ENCODE measurements at regions not wholly inside any gene's neighbourhood (a gene's known extent, or its start where the extent isn't known, plus 50 kb on each side); places are given as distances from the start of the nearest gene placed in this dataset.

DNA sequence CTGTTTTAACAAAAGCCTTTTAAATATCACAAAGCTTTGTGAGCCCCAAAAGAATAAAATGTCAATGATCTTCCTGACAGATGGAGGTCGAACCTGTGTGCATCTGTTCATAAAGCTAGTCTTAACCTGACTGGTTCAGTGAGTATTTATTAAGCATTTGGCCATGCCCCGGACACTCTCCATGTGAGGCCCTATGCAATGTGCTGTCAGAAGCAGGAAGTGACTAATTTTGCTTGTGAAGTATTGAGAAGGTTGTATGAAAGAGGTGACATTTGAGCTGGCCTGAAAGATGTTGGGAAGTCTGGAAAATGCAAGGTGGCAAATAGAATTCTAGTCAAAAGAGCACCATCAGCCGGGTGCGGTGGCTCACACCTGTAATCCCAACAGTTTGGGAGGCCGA is 171.4 kb downstream of the MSL3 start:
- H3K4me2 ChIP-seq (ENCODE audit: low read depth, low read length, poor library complexity, severe bottlenecking), result no peak overlapping the region
- H3K9ac ChIP-seq (ENCODE audit: low read length), result no peak overlapping the region
- no peaks in the 10 kb centered on the region for H3K79me2 ChIP-seq (ENCODE audit: low read length)
- no peak overlapping the region for H3K27ac ChIP-seq (ENCODE audit: low read length)
- H2AFZ ChIP-seq (ENCODE audit: low read length), result no peak overlapping the region
- no peaks in the 10 kb centered on the region for H3K4me1 ChIP-seq (ENCODE audit: low read length)
- no peaks in the 10 kb centered on the region for H3K9me2 ChIP-seq (replicated peaks; ENCODE audit: insufficient read depth, low read length)
- H4K20me1 ChIP-seq (ENCODE audit: insufficient read depth, low read depth, low read length), result no peaks in the 10 kb centered on the region
- DNase-seq, result no peak
- no peaks in the 10 kb centered on the region for H3K9me3 ChIP-seq (ENCODE audit: low read length)
- H3K4me3 ChIP-seq (ENCODE audit: low read length), result no peak overlapping the region
- H3K36me3 ChIP-seq (ENCODE audit: insufficient read depth, low read length), result no peaks in the 10 kb centered on the region
- no peaks in the 10 kb centered on the region for H3K27me3 ChIP-seq (ENCODE audit: low read length)

DNA sequence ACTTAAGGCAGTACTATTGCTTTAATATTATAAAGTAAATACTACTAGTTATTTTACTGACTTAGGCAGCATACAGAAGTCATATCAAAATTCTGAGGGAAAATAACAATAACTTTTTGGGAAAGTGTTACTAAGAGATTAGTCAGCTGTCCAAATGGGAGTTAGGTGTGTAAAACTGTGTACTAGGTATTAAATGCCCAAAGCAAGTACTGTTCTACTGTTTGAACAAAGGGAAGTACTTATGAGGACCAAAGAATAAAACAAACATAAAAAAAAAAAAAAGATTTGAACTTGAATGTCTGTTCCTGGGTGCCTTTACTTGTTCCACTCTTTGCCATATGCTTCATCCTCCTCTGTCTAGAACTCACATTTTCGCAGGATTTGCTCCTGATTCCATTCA is 174.4 kb downstream of the MSL3 start:
- Histone ChIP-seq H3K4me1 (ENCODE audit: low read length) (no peaks in the 10 kb centered on the region), H3K9ac (ENCODE audit: low read length) (no peak overlapping the region), H3K36me3 (ENCODE audit: insufficient read depth, low read length) (no peaks in the 10 kb centered on the region), H3K27me3 (ENCODE audit: low read length) (no peaks in the 10 kb centered on the region), H3K9me2 (replicated peaks; ENCODE audit: insufficient read depth, low read length) (no peaks in the 10 kb centered on the region), H3K4me3 (ENCODE audit: low read length) (no peak overlapping the region), H2AFZ (ENCODE audit: low read length) (no peak overlapping the region), H4K20me1 (ENCODE audit: insufficient read depth, low read depth, low read length) (no peaks in the 10 kb centered on the region), H3K4me2 (ENCODE audit: low read depth, low read length, poor library complexity, severe bottlenecking) (no peak overlapping the region), H3K9me3 (ENCODE audit: low read length) (no peaks in the 10 kb centered on the region), H3K79me2 (ENCODE audit: low read length) (no peaks in the 10 kb centered on the region), H3K27ac (ENCODE audit: low read length) (no peak overlapping the region)
- DNase-seq, result no peak

DNA sequence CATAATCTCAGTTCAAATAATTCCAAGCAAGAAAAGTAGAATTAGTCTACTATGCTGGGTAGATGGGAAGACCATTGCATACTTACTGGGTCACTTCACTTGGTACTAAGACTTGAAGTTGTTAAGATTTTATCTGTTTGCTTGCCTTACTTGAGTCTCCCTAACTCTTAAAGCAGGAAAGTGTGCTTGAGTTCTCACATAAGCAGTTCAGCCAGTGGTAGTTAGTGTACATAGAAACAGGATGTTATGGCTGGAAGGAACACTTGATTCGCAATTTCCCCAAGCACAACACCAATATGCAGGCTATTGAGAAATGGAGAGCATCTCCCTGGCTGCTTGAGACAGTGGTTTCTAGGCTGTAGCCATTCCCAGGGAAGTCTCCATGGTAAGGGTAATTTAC is 176.1 kb downstream of the MSL3 start:
- no peaks in the 10 kb centered on the region for H3K9me2 ChIP-seq (replicated peaks; ENCODE audit: insufficient read depth, low read length)
- H3K27ac ChIP-seq (ENCODE audit: low read length), result no peak overlapping the region
- no peaks in the 10 kb centered on the region for H3K27me3 ChIP-seq (ENCODE audit: low read length)
- no peak overlapping the region for H3K4me2 ChIP-seq (ENCODE audit: low read depth, low read length, poor library complexity, severe bottlenecking)
- H4K20me1 ChIP-seq (ENCODE audit: insufficient read depth, low read depth, low read length), result no peaks in the 10 kb centered on the region
- no peaks in the 10 kb centered on the region for H3K36me3 ChIP-seq (ENCODE audit: insufficient read depth, low read length)
- DNase-seq, result no peak
- H3K79me2 ChIP-seq (ENCODE audit: low read length), result no peaks in the 10 kb centered on the region
- no peak overlapping the region for H3K9ac ChIP-seq (ENCODE audit: low read length)
- H3K9me3 ChIP-seq (ENCODE audit: low read length), result no peaks in the 10 kb centered on the region
- H3K4me1 ChIP-seq (ENCODE audit: low read length), result no peaks in the 10 kb centered on the region
- H3K4me3 ChIP-seq (ENCODE audit: low read length), result no peak overlapping the region
- no peak overlapping the region for H2AFZ ChIP-seq (ENCODE audit: low read length)

DNA sequence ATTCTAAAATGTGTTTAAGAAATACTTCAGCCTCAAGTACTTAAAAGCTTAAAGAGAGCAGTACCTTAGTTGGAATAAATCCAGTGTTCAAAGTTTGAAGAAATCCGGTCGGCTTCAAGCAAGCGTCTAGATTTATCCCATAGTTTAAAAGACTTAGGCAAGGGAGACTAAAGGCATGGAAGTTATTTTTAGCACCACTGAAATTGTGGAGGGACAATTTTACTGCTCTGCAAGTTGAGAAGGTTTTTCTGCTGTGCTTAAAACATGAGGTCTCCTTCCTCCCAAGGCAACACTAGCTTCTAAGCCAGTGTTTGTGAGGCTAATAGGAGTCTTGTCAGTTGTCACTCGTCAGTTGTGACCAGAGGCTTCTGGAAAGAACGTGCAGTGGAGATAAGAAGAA is 183.5 kb downstream of the MSL3 start:
- no peaks in the 10 kb centered on the region for H4K20me1 ChIP-seq (ENCODE audit: insufficient read depth, low read depth, low read length)
- no peak overlapping the region for H3K27ac ChIP-seq (ENCODE audit: low read length)
- H3K4me2 ChIP-seq (ENCODE audit: low read depth, low read length, poor library complexity, severe bottlenecking), result no peak overlapping the region
- no peaks in the 10 kb centered on the region for H3K79me2 ChIP-seq (ENCODE audit: low read length)
- H3K27me3 ChIP-seq (ENCODE audit: low read length), result no peaks in the 10 kb centered on the region
- H3K9me2 ChIP-seq (replicated peaks; ENCODE audit: insufficient read depth, low read length), result no peaks in the 10 kb centered on the region
- H3K4me3 ChIP-seq (ENCODE audit: low read length), result no peak overlapping the region
- DNase-seq, result no peak
- H3K4me1 ChIP-seq (ENCODE audit: low read length), result no peaks in the 10 kb centered on the region
- no peak overlapping the region for H3K9ac ChIP-seq (ENCODE audit: low read length)
- H2AFZ ChIP-seq (ENCODE audit: low read length), result no peak overlapping the region
- H3K9me3 ChIP-seq (ENCODE audit: low read length), result no peaks in the 10 kb centered on the region
- H3K36me3 ChIP-seq (ENCODE audit: insufficient read depth, low read length), result no peaks in the 10 kb centered on the region

DNA sequence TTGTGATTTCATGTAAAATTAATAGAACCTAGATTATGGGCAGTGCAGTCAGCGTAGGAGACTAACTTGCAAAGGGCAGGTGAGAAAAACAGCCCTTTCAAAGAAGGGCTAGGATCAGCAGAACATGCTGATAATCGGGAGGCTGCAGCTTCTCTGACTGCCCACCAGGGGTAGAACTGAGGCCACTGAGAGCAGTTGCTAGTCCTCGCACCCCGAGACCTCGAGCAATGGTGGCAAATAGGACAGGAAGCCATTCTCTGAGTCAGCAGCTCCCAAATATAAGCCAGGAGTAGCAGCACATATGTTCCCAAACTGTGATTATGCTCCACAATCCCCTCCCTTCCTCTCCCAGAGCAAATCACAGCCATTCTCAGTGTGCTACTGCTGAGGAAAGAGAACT is 186.5 kb downstream of the MSL3 start:
- Histone ChIP-seq H3K9me3 (ENCODE audit: low read length) (no peaks in the 10 kb centered on the region), H3K27me3 (ENCODE audit: low read length) (no peaks in the 10 kb centered on the region), H3K4me1 (ENCODE audit: low read length) (no peaks in the 10 kb centered on the region), H3K9ac (ENCODE audit: low read length) (no peak overlapping the region), H2AFZ (ENCODE audit: low read length) (no peak overlapping the region), H3K4me3 (ENCODE audit: low read length) (no peak overlapping the region), H3K36me3 (ENCODE audit: insufficient read depth, low read length) (no peaks in the 10 kb centered on the region), H3K27ac (ENCODE audit: low read length) (no peak overlapping the region), H3K4me2 (ENCODE audit: low read depth, low read length, poor library complexity, severe bottlenecking) (no peak overlapping the region), H3K79me2 (ENCODE audit: low read length) (no peaks in the 10 kb centered on the region), H3K9me2 (replicated peaks; ENCODE audit: insufficient read depth, low read length) (no peaks in the 10 kb centered on the region), H4K20me1 (ENCODE audit: insufficient read depth, low read depth, low read length) (no peaks in the 10 kb centered on the region)
- peak; percentile 71 for DNase-seq

DNA sequence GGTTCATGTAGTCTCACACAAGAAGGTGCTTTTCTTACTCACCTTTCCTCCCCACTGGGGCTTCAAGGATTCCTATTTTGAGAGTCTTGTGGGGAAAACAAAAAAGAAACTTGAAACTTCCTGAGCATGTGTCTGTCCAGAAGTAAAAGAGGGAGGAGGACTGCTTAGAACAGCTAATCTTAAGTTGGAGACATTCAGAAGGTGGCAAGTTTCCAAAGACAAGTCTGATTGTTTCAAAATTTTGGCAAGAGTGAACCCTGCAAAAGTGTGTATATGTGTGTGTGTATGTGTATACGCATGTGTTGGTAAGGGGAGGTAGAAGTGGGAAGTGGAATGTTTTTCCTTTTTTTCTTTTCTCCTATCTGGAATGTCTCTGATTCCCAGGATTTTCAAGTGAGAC is 189.0 kb upstream of the FRMPD4 start:
- no peaks in the 10 kb centered on the region for H3K9me2 ChIP-seq (replicated peaks; ENCODE audit: insufficient read depth, low read length)
- H3K4me2 ChIP-seq (ENCODE audit: low read depth, low read length, poor library complexity, severe bottlenecking), result no peak overlapping the region
- no peaks in the 10 kb centered on the region for H3K27me3 ChIP-seq (ENCODE audit: low read length)
- H3K36me3 ChIP-seq (ENCODE audit: insufficient read depth, low read length), result no peaks in the 10 kb centered on the region
- no peak overlapping the region for H3K4me3 ChIP-seq (ENCODE audit: low read length)
- H3K27ac ChIP-seq (ENCODE audit: low read length), result no peak overlapping the region
- no peaks in the 10 kb centered on the region for H3K4me1 ChIP-seq (ENCODE audit: low read length)
- H3K79me2 ChIP-seq (ENCODE audit: low read length), result no peaks in the 10 kb centered on the region
- no peak overlapping the region for H3K9ac ChIP-seq (ENCODE audit: low read length)
- no peaks in the 10 kb centered on the region for H3K9me3 ChIP-seq (ENCODE audit: low read length)
- no peak overlapping the region for H2AFZ ChIP-seq (ENCODE audit: low read length)
- no peak for DNase-seq
- no peaks in the 10 kb centered on the region for H4K20me1 ChIP-seq (ENCODE audit: insufficient read depth, low read depth, low read length)

DNA sequence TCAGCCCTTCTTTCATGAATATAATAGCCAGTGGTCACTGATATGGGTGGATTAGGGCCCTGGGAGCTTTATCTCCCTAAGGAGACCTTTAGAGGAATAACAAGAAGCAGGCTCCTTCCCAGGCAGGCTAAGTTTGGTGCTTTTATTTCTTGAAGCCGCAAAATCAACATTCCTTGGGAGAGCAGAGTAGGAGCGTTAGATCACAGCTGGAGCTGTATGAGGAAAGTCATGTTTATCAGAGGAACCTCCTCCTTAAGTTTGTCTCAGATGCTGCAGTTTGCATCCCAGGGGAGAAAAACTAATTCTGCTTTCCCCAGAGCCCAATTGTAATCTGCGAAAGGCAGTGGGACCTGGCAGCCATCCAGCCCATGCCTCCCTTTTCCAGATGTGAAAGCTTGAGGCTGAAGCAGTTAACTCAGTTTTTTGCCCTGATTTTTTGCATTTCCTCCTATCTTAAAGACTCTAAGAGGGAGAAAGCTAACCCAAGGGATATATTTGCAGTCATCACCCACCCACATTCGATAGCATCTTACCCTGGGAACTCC is 186.0 kb upstream of the FRMPD4 start:
- no peak overlapping the region for H3K4me2 ChIP-seq (ENCODE audit: low read depth, low read length, poor library complexity, severe bottlenecking)
- H3K79me2 ChIP-seq (ENCODE audit: low read length), result no peaks in the 10 kb centered on the region
- DNase-seq, result no peak
- no peak overlapping the region for H3K27ac ChIP-seq (ENCODE audit: low read length)
- H3K9ac ChIP-seq (ENCODE audit: low read length), result no peak overlapping the region
- H3K4me3 ChIP-seq (ENCODE audit: low read length), result no peak overlapping the region
- H2AFZ ChIP-seq (ENCODE audit: low read length), result no peak overlapping the region
- no peaks in the 10 kb centered on the region for H4K20me1 ChIP-seq (ENCODE audit: insufficient read depth, low read depth, low read length)
- H3K27me3 ChIP-seq (ENCODE audit: low read length), result no peaks in the 10 kb centered on the region
- H3K4me1 ChIP-seq (ENCODE audit: low read length), result no peaks in the 10 kb centered on the region
- no peaks in the 10 kb centered on the region for H3K9me2 ChIP-seq (replicated peaks; ENCODE audit: insufficient read depth, low read length)
- H3K36me3 ChIP-seq (ENCODE audit: insufficient read depth, low read length), result no peaks in the 10 kb centered on the region
- H3K9me3 ChIP-seq (ENCODE audit: low read length), result no peaks in the 10 kb centered on the region

DNA sequence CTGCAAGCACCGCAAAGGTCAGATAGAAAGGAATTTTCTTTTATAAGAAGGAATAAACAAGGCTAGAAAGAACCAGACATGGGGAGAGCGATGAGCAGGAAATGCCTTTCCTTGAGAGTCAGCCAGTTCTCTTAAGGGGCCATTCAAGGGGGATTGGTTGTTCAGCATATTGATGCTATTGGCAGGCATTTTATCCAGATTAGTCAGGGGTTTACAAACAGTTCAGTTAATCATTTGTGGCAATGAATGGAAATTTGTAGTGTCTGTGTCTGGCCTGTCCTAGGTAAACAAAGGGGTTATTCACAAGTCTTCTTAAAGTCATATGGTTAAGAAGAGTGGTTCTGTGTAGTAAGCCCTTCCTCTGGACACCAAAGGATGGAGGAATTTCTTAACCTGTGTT is 184.7 kb upstream of the FRMPD4 start:
- DNase-seq, result no peak
- H3K4me2 ChIP-seq (ENCODE audit: low read depth, low read length, poor library complexity, severe bottlenecking), result no peak overlapping the region
- no peak overlapping the region for H3K4me3 ChIP-seq (ENCODE audit: low read length)

DNA sequence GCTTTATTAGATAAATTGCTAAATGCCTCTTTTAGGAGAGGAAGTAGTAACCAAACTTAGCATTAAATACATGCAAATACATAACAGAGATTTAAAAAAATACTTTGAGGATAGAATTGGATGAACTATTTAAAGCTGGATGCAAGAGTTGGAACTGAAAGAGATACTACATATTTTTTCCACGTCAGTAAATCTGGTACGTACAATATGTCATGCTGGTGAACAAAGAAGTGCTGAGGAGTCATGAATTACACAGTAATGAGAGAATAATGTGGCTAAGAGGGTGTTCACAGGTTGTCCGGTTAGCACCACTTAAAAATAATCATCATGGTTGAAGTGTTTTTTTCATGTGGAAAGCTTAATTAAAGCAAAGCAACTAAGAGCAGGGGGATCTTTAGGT is 184.1 kb upstream of the FRMPD4 start:
- Histone ChIP-seq H3K79me2 (ENCODE audit: low read length) (no peaks in the 10 kb centered on the region), H4K20me1 (ENCODE audit: insufficient read depth, low read depth, low read length) (no peaks in the 10 kb centered on the region), H2AFZ (ENCODE audit: low read length) (no peak overlapping the region), H3K9me2 (replicated peaks; ENCODE audit: insufficient read depth, low read length) (no peaks in the 10 kb centered on the region), H3K27ac (ENCODE audit: low read length) (no peak overlapping the region), H3K4me2 (ENCODE audit: low read depth, low read length, poor library complexity, severe bottlenecking) (no peak overlapping the region), H3K9me3 (ENCODE audit: low read length) (no peaks in the 10 kb centered on the region), H3K4me3 (ENCODE audit: low read length) (no peak overlapping the region), H3K9ac (ENCODE audit: low read length) (no peak overlapping the region), H3K27me3 (ENCODE audit: low read length) (no peaks in the 10 kb centered on the region), H3K4me1 (ENCODE audit: low read length) (no peaks in the 10 kb centered on the region), H3K36me3 (ENCODE audit: insufficient read depth, low read length) (no peaks in the 10 kb centered on the region)
- DNase-seq, result no peak

More for the DNA sequence above, 184.7 kb upstream of the FRMPD4 start:
- Histone ChIP-seq H3K36me3 (ENCODE audit: insufficient read depth, low read length) (no peaks in the 10 kb centered on the region), H3K79me2 (ENCODE audit: low read length) (no peaks in the 10 kb centered on the region), H3K9me3 (ENCODE audit: low read length) (no peaks in the 10 kb centered on the region), H3K27ac (ENCODE audit: low read length) (no peak overlapping the region), H3K27me3 (ENCODE audit: low read length) (no peaks in the 10 kb centered on the region), H4K20me1 (ENCODE audit: insufficient read depth, low read depth, low read length) (no peaks in the 10 kb centered on the region), H3K4me1 (ENCODE audit: low read length) (no peaks in the 10 kb centered on the region), H3K9ac (ENCODE audit: low read length) (no peak overlapping the region), H2AFZ (ENCODE audit: low read length) (no peak overlapping the region), H3K9me2 (replicated peaks; ENCODE audit: insufficient read depth, low read length) (no peaks in the 10 kb centered on the region)
